HCT116 (cell line): ENCODE measurements at regions not wholly inside any gene's neighbourhood (a gene's known extent, or its start where the extent isn't known, plus 50 kb on each side); places are given as distances from the start of the nearest gene placed in this dataset.

Source experiments
- ATAC-seq: fragments of 200-7000 bp; cut with Tn5 transposase; 2 replicates; pipeline ENCODE4 v1.9.1; 2020; ENCODE audit warnings: mild to moderate bottlenecking, moderate library complexity
- BruUV-seq: library from RNA; stranded (reverse); fragments of 400-500 nt; replicated peaks from 2 replicates; lab custom pipeline; 2021; lab: Mats Ljungman, UMichigan
- CTCF ChIA-PET: fragments of 300-600 bp; sonication (Branson Sonifier 250); formaldehyde crosslinking; loops from one replicate; lab custom pipeline; 2021; ENCODE audit warnings: antibody characterized with exemption; lab: Charles Lee
- POLR2A ChIA-PET: fragments of 300-600, 350-600 bp; sonication (Branson Sonifier 250); formaldehyde crosslinking; loops from one replicate; lab custom pipeline; 2021; ENCODE audit warnings: antibody characterized with exemption; lab: Charles Lee
- RAD21 ChIA-PET, 2 experiments: fragments of 300-600 bp; sonication (Branson Sonifier 250); formaldehyde crosslinking; loops; one replicate each; lab custom pipeline; 2023; ENCODE audit warnings: low total read pairs in 2 of 2; ENCODE audit not compliant: uncharacterized antibody in 2 of 2, unreplicated experiment in 2 of 2, low non-redundant PET in 1 of 2; lab: Charles Lee
- DNase-seq: peaks from one replicate; pipeline ENCODE4 v3.0.0-alpha.2; 2010; ENCODE audit warnings: low read depth, low spot score
- H2AFZ ChIP-seq: fragments of 200-600 bp; shearing (Covaris generic), sonication (generic); 2 replicates; pipeline ENCODE4 v1.6.1; 2017; ENCODE audit warnings: low read depth, mixed run types, mixed read lengths, antibody characterized with exemption, low read length; ENCODE audit not compliant: poor library complexity, severe bottlenecking
- H3K27ac ChIP-seq: 2 replicates; pipeline ENCODE4 v1.5.1; 2012; ENCODE audit warnings: low read depth, low read length
- H3K27me3 ChIP-seq: fragments of 200-600 bp; sonication (generic); 2 replicates; pipeline ENCODE4 v1.6.1; 2016; ENCODE audit warnings: mixed run types, low read length, mixed read lengths; ENCODE audit not compliant: insufficient read depth
- H3K36me3 ChIP-seq, 2 experiments: fragments of 200-500 bp in 1 of 2; fragments of 200-600 bp in 1 of 2; sonication (Bioruptor generic) in 1 of 2; sonication (generic) in 1 of 2; 2 replicates each; pipeline versions ENCODE4 v1.5.1 to v1.6.1; 2014 to 2016; ENCODE audit warnings: low read length in 2 of 2, inconsistent platforms in 1 of 2, mixed read lengths in 1 of 2, mixed run types in 1 of 2; ENCODE audit not compliant: insufficient read depth in 2 of 2, control insufficient read depth in 1 of 2
- H3K4me1 ChIP-seq, 2 experiments: fragments of 200-600 bp in 1 of 2; sonication (generic) in 1 of 2; 2 replicates each; pipeline versions ENCODE4 v1.5.1 to v1.6.1; 2012 to 2017; ENCODE audit warnings: low read length in 2 of 2, inconsistent platforms in 1 of 2, mild to moderate bottlenecking in 1 of 2, mixed read lengths in 1 of 2, mixed run types in 1 of 2, moderate library complexity in 1 of 2; ENCODE audit not compliant: insufficient read depth in 2 of 2, control insufficient read depth in 1 of 2
- H3K4me2 ChIP-seq: fragments of 200-600 bp; sonication (generic); 2 replicates; pipeline ENCODE4 v1.6.1; 2017; ENCODE audit warnings: mixed run types, low read length, mixed read lengths
- H3K4me3 ChIP-seq, 2 experiments: fragments of 200-600 bp in 1 of 2; sonication (generic) in 1 of 2; replicated peaks in 1 of 2; 2 replicates each; pipeline ENCODE4 v1.5.1; 2011 to 2016; ENCODE audit warnings: low read length in 2 of 2, control low read depth in 1 of 2, low read depth in 1 of 2, mild to moderate bottlenecking in 1 of 2, mixed read lengths in 1 of 2, mixed run types in 1 of 2
- H3K79me2 ChIP-seq: fragments of 200-600 bp; sonication (generic); 2 replicates; pipeline ENCODE4 v1.6.1; 2017; ENCODE audit warnings: mild to moderate bottlenecking, mixed run types, low read length, moderate library complexity, mixed read lengths; ENCODE audit not compliant: insufficient read depth
- H3K9ac ChIP-seq: fragments of 200-600 bp; sonication (generic); 2 replicates; pipeline ENCODE4 v1.6.1; 2016; ENCODE audit warnings: low read length, mixed read lengths
- H3K9me2 ChIP-seq: fragments of 200-600 bp; sonication (generic), shearing (Covaris generic); 2 replicates; pipeline ENCODE4 v1.6.1; 2017; ENCODE audit warnings: mixed run types, mild to moderate bottlenecking, moderate library complexity; ENCODE audit not compliant: insufficient read depth
- H3K9me3 ChIP-seq, 2 experiments: fragments of 200-500 bp in 1 of 2; fragments of 200-600 bp in 1 of 2; sonication (Bioruptor generic) in 1 of 2; sonication (generic) in 1 of 2; 2 replicates each; pipeline ENCODE4 v1.6.1; 2014 to 2017; ENCODE audit warnings: low read length in 2 of 2, mixed read lengths in 2 of 2, inconsistent platforms in 1 of 2, low read depth in 1 of 2, mild to moderate bottlenecking in 1 of 2, mixed run types in 1 of 2, moderate library complexity in 1 of 2; ENCODE audit not compliant: control insufficient read depth in 1 of 2, insufficient read depth in 1 of 2
- H4K20me1 ChIP-seq: fragments of 200-600 bp; sonication (generic), shearing (Covaris generic); 2 replicates; pipeline ENCODE4 v1.6.1; 2017; ENCODE audit warnings: mixed run types, mild to moderate bottlenecking, moderate library complexity; ENCODE audit not compliant: insufficient read depth
- EGR1 ChIP-seq: IDR thresholded peaks from 2 replicates; pipeline ENCODE4 v1.6.1; 2012; ENCODE audit warnings: low read depth
- ELF1 ChIP-seq: IDR thresholded peaks from 2 replicates; pipeline ENCODE4 v1.6.1; 2012; ENCODE audit warnings: low read depth, borderline replicate concordance
- EZH2 ChIP-seq: fragments of 200-600 bp; sonication (generic); IDR thresholded peaks from 2 replicates; pipeline ENCODE4 v1.6.1; 2017; ENCODE audit warnings: antibody characterized with exemption, mixed run types
- EZH2phosphoT487 ChIP-seq: fragments of 200-600 bp; IDR thresholded peaks from 2 replicates; pipeline ENCODE4 v1.6.1; 2018; ENCODE audit warnings: antibody characterized with exemption, borderline replicate concordance
- JUND ChIP-seq: IDR thresholded peaks from 2 replicates; pipeline ENCODE4 v1.6.1; 2012
- POLR2A ChIP-seq: IDR thresholded peaks from 2 replicates; pipeline ENCODE4 v1.7.0; 2011; ENCODE audit warnings: borderline replicate concordance; ENCODE audit not compliant: insufficient read depth, insufficient read length; ENCODE audit errors: extremely low read depth
- RAD21 ChIP-seq: IDR thresholded peaks from 2 replicates; pipeline ENCODE4 v1.6.1; 2012; ENCODE audit warnings: low read depth, mild to moderate bottlenecking
- REST ChIP-seq: IDR thresholded peaks from 2 replicates; pipeline ENCODE4 v1.6.1; 2012; ENCODE audit warnings: low read depth
- SIN3A ChIP-seq: IDR thresholded peaks from 2 replicates; pipeline ENCODE4 v1.6.1; 2012; ENCODE audit warnings: low read depth
- SP1 ChIP-seq: IDR thresholded peaks from 2 replicates; pipeline ENCODE4 v1.6.1; 2012; ENCODE audit warnings: low read depth
- TCF7L2 ChIP-seq: IDR thresholded peaks from 2 replicates; pipeline ENCODE4 v1.7.0; 2011; ENCODE audit warnings: borderline replicate concordance, inconsistent platforms; ENCODE audit not compliant: insufficient read depth, insufficient read length; ENCODE audit errors: extremely low read depth
- YY1 ChIP-seq: IDR thresholded peaks from 2 replicates; pipeline ENCODE4 v1.6.1; 2011; ENCODE audit warnings: low read length, low read depth, moderate library complexity, mild to moderate bottlenecking; ENCODE audit not compliant: insufficient replicate concordance; ENCODE audit errors: extremely low read depth
- ZNF274 ChIP-seq: fragments of 200-500 bp; sonication (Bioruptor generic); IDR thresholded peaks from 2 replicates; pipeline ENCODE4 v1.6.1; 2014; ENCODE audit warnings: mild to moderate bottlenecking, low read depth, low read length, inconsistent platforms
- intact Hi-C: fragments of 100-400 bp; cut with micrococcal nuclease; formaldehyde crosslinking; loops from 2 replicates; pipeline ENCODE4 v1.10.0; 2022
- TF ChIP-seq, protein P1 (sequence below): IDR thresholded peaks from 2 replicates; pipeline ENCODE4 v1.6.1; 2012
- TF ChIP-seq, protein P2 (sequence below): IDR thresholded peaks from 2 replicates; pipeline ENCODE4 v1.6.1; 2011; ENCODE audit warnings: mild to moderate bottlenecking, low read length, moderate library complexity; ENCODE audit not compliant: insufficient replicate concordance; ENCODE audit errors: extremely low read depth

- H3K79me2 ChIP-seq: no peaks in the 10 kb centered on the region
- POLR2A ChIA-PET: no interaction called here
- H3K9me3 ChIP-seq: no peaks in the 10 kb centered on the region
- peaks cover 6 to 10% of the 10 kb centered on the region in 2 experiments; a peak in 1 of 4 replicates for H3K4me1 ChIP-seq
- RAD21 ChIA-PET: no interaction called here
- intact Hi-C loops: no loop called here
- DNase-seq: no peak
- CTCF ChIA-PET: no interaction called here
- no peaks in the 10 kb centered on the region for H3K27me3 ChIP-seq
- no peak overlapping the region for H3K4me3 ChIP-seq
- H3K27ac ChIP-seq: no peak overlapping the region
- H4K20me1 ChIP-seq: no peaks in the 10 kb centered on the region
- no peak overlapping the region for H3K4me2 ChIP-seq
- ATAC-seq: no peak
- no peak overlapping the region for H2AFZ ChIP-seq
- H3K9ac ChIP-seq: no peak overlapping the region
- TF ChIP-seq JUND: no peak
- TF ChIP-seq, protein P1, sequence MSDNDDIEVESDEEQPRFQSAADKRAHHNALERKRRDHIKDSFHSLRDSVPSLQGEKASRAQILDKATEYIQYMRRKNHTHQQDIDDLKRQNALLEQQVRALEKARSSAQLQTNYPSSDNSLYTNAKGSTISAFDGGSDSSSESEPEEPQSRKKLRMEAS: no peak
- TF ChIP-seq SIN3A: no peak
- no peak for TF ChIP-seq TCF7L2
- no peak for TF ChIP-seq YY1
- TF ChIP-seq POLR2A: no peak
- no peak for TF ChIP-seq REST
- TF ChIP-seq RAD21: no peak
- no peak for TF ChIP-seq SP1
- TF ChIP-seq EZH2phosphoT487: no peak
- TF ChIP-seq ELF1: no peak
- no peak for TF ChIP-seq ZNF274
- no peak for TF ChIP-seq EGR1
- TF ChIP-seq, protein P2, sequence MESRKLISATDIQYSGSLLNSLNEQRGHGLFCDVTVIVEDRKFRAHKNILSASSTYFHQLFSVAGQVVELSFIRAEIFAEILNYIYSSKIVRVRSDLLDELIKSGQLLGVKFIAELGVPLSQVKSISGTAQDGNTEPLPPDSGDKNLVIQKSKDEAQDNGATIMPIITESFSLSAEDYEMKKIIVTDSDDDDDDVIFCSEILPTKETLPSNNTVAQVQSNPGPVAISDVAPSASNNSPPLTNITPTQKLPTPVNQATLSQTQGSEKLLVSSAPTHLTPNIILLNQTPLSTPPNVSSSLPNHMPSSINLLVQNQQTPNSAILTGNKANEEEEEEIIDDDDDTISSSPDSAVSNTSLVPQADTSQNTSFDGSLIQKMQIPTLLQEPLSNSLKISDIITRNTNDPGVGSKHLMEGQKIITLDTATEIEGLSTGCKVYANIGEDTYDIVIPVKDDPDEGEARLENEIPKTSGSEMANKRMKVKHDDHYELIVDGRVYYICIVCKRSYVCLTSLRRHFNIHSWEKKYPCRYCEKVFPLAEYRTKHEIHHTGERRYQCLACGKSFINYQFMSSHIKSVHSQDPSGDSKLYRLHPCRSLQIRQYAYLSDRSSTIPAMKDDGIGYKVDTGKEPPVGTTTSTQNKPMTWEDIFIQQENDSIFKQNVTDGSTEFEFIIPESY: no peak
- no peak for TF ChIP-seq EZH2
- no TSS peak for BruUV-seq
- no peaks in the 10 kb centered on the region for H3K36me3 ChIP-seq
- H3K9me2 ChIP-seq: no peaks in the 10 kb centered on the region
Observed at GRCh38 chr5:40405996-40406740, 273.5 kb upstream of the PTGER4 start.
